COLO829 (cell line): ENCODE measurements at regions not wholly inside any gene's neighbourhood (a gene's known extent, or its start where the extent isn't known, plus 50 kb on each side); places are given as distances from the start of the nearest gene placed in this dataset.

Experiments used
- DNase-seq: peaks from one replicate; pipeline ENCODE4 v3.0.0; 2012; ENCODE audit warnings: low spot score

DNA sequence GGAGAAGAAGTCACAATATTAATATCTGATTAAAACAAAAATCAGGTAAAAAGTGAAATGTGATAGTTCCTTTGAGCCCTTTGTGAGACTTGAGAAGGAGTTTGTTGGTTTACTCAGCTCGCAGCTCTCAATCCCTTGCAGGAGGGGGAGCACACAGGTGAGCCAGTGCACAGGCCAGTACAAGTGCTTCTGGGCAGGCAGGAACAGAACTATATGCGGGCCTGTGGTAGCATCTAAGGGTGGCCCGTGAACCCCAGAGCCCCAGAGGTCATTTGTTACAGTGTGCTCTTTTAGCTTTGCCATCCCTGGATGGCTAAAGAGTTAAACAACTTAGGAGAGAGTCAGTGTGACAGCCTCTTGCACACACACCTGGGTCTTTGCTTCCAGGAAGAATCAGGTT is 215.3 kb upstream of the EDIL3 start:
- DNase-seq = no peak

- DNase-seq = no peak
These were observed 213.2 kb upstream of the EDIL3 start for GRCh38 chr5:84597904-84598303.

GRCh38 chr5:84590629-84591028 is 205.9 kb upstream of the EDIL3 start:
- DNase-seq = no peak

GRCh38 chr5:84589926-84590325 is 205.2 kb upstream of the EDIL3 start:
- DNase-seq = no peak

DNA sequence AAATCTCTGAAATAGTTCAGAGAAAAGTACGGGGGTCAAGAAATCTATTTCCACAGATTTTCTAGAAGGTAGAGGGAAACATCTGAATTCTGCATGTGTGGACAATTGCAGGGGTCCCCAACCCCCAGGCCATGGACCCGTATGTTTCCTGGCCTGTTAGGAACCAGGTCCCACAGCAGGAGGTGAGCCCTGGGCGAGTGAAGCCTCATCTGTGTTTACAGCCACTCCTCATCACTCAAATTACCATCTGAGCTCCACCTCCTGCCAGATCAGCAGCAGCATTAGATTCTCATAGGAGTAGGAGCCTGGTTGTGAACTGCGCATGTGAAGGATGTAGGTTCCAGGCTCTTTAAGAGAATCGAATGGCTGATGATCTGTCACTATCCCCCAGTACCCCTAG is 200.5 kb upstream of the EDIL3 start:
- no peak for DNase-seq

DNA sequence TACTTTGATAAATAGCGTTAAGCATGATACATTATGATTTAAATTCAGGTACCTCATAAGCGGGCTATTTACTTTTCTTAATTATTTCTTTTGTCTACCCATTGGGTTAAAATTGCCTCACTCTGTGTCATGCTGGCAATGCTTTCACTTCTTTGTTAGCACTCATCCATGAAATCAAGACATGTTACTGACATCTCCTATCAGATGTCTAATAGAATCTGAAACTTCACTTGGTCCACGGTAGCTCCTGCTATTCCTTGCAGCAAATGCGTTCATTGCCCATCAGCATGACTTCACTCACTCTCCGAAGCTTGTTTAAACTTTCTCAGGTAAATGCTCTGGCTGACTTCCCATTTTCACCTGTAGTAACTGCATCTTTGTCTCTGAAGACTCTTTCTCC is 193.5 kb upstream of the EDIL3 start:
- DNase-seq = no peak

DNA sequence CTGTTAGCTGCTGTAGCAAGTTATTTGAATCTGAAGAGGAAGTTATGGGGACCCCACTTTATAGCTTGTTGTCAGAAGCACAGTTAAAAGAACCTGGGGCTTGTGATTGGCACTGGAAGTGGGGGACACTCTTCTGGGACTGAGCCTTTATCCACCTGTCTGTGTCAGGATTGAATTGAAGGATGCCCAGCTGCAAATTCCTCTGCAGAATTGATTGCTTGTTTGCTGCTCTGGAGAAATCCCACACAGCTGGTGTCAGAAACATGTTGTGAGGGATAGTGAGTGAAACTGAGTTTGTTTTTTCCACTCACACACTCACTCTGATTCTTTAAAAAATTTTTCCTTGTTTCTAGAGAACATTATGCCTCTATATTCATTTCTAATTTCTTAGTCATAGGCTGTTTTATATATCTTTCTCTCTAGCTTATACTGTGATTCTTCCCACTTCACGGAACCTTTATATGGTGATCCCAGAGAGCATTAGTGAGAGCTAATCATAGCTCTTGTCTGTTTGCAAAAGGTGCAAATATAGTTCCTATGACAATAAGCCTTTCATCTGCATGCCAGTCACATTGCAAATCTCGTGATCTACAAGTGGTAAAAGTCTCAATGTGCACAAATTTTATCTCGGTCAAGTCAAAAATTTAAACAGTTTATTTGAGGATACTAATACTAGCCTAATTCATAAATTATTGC is 188.5 kb upstream of the EDIL3 start:
- no peak for DNase-seq

- DNase-seq = no peak
These were observed 184.6 kb upstream of the EDIL3 start for GRCh38 chr5:84569307-84569706.

DNA sequence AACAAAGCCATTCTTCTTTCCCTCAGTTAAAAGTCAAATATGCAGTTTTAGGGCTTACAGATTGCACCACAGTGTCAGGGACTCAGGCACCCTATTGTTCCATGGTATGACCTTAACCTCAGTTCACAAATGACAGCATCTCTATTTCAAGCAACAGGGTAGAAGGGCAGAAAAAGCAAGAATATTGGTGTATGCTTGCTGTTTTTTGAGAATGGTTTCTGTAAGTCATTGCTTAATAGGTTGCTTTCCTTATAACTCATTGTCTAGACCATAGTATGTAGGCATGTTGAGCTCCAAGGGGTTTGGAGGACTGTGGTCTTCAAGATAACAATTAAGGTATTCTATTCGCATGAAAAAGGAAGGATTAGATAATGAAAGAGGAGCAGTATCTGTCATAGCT is 183.5 kb upstream of the EDIL3 start:
- DNase-seq = peak; percentile 3

- no peak for DNase-seq
These were observed 181.2 kb upstream of the EDIL3 start for GRCh38 chr5:84565866-84566265.

- DNase-seq = peak; percentile 53
These were observed 179.8 kb upstream of the EDIL3 start for GRCh38 chr5:84564321-84565075.

- no peak for DNase-seq
These were observed 165.5 kb upstream of the EDIL3 start for GRCh38 chr5:84550222-84550621.

GRCh38 chr5:84549054-84549453 is 164.4 kb upstream of the EDIL3 start:
- no peak for DNase-seq

GRCh38 chr5:84546686-84547085 is 162.0 kb upstream of the EDIL3 start:
- no peak for DNase-seq

- no peak for DNase-seq
These were observed 152.1 kb upstream of the EDIL3 start for GRCh38 chr5:84536797-84537196.

- DNase-seq = no peak
These were observed 150.6 kb upstream of the EDIL3 start for GRCh38 chr5:84535281-84535680.

DNA sequence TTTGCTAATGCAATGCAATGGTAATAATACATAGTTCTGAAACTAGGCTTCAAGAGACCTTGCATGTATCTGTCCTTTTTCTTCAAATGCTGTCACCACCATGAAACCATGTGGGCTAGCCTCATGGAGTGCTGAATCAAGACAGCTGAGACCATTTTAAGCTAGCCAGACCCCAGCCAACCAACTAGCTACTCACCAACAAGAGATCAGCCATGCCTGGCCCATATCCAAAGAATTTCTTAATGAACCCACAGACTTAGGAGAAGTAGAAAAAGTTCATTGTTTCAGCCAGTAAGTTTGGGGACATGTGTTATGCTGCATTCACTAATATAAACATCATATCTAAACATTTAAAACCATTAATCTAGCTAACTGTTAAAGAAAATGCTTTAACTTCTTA is 139.8 kb upstream of the EDIL3 start:
- DNase-seq = no peak

- DNase-seq = no peak
These were observed 134.2 kb upstream of the EDIL3 start for GRCh38 chr5:84518862-84519261.

- no peak for DNase-seq
These were observed 133.7 kb upstream of the EDIL3 start for GRCh38 chr5:84518370-84518769.

- DNase-seq = no peak
These were observed 121.9 kb upstream of the EDIL3 start for GRCh38 chr5:84506625-84507024.

GRCh38 chr5:84494453-84494852 is 109.8 kb upstream of the EDIL3 start:
- DNase-seq = peak; percentile 1

- no peak for DNase-seq
These were observed 103.3 kb upstream of the EDIL3 start for GRCh38 chr5:84487963-84488362.

- no peak for DNase-seq
These were observed 96.4 kb upstream of the EDIL3 start for GRCh38 chr5:84480873-84481637.
